GM12875 (cell line): ENCODE measurements at regions not wholly inside any gene's neighbourhood (a gene's known extent, or its start where the extent isn't known, plus 50 kb on each side); places are given as distances from the start of the nearest gene placed in this dataset.

Source experiments
- H3K4me3 ChIP-seq: one replicate; pipeline ENCODE4 v1.5.1; 2011; ENCODE audit warnings: low read depth, low read length, control low read depth
- CTCF ChIP-seq: IDR thresholded peaks from 2 replicates; pipeline ENCODE4 v1.5.1; 2011; ENCODE audit warnings: low read depth, mild to moderate bottlenecking, control low read depth, inconsistent platforms, low read length, moderate library complexity, borderline replicate concordance; ENCODE audit not compliant: insufficient read depth

GRCh38 chr20:51898788-51899187, 96.5 kb upstream of the SALL4 start:
- H3K4me3 ChIP-seq: no peak overlapping the region
- TF ChIP-seq CTCF: no peak

DNA sequence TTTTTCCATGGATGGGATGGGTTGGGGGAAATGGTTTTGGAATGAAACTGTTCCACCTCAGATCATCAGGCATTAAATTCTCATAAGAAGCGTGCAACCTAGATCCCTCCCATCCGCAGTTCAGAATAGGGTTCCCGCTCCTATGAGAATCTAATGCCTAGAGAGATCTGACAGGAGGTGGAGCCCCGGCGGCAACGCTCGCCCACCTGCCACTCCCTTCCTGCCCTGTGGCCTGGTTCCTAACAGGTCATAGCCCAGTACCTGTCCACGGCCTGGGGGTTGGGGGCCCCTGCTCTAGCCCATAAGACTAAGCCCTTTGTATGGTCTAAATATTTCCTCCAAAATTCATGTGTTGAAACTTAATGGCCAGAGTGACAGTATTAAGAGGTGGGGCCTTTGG, 92.3 kb upstream of the SALL4 start:
- no peak for TF ChIP-seq CTCF
- no peak overlapping the region for H3K4me3 ChIP-seq

DNA sequence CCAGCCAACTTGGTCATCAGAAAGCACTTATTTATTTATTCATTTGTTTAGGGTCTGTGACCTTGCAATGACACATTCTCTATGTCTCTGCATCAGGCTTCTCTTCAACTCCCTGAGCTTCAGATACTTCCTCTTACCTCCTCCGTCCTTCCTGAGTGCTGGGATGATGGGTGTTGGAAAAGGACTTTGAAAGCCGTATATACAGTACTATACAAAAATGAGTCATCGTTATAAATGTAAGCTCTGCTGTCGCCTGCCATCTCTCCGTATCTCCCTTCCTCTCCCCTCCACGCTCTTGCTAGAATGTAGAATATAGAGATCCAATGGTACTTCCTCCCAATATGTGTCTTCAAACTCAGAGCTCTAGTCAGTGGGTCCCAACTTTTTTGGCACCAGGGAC, 91.9 kb upstream of the SALL4 start:
- no peak overlapping the region for H3K4me3 ChIP-seq
- TF ChIP-seq CTCF: no peak

DNA sequence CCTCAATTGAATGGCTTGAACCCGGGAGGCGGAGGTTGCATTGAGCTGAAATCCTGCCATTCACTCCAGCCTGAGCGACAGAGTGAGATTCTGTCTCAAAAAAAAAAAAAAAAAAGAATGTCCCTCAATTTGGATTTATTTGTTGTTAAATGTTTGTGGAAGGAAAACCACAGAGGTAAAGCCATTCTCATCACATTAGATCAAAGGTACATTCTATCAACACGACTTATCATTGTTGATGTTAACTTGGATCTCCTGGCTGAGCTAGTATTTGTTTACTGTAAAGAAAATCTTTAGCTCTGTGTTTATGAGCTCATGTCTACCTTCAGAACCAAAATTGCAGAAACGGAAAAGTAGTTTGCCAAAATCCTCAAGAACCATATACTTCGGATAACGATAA, 91.4 kb upstream of the SALL4 start:
- H3K4me3 ChIP-seq: no peak overlapping the region
- no peak for TF ChIP-seq CTCF

GRCh38 chr20:51890003-51890402, 87.7 kb upstream of the SALL4 start:
- no peak for TF ChIP-seq CTCF
- no peak overlapping the region for H3K4me3 ChIP-seq

GRCh38 chr20:51889466-51889865, 87.1 kb upstream of the SALL4 start:
- TF ChIP-seq CTCF: no peak
- no peak overlapping the region for H3K4me3 ChIP-seq

DNA sequence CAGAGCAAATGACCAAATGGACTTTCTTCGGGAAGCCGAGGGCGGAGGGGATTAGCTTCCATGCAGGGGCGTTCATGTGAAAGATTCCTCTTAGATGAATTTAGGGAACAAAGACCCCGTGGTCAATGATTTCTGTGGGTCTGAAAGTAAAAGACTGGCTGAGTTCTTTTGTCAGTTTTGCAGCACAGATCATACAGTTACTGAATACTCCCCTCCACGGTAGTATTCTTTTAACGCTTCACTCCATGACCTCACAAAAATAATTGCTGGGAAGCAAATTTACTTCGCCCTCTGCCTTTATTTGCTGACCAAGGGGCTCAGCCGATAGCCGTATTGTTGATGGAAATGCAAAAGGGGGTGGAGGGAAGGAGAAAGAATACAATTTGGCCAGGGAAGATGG, 86.0 kb upstream of the SALL4 start:
- TF ChIP-seq CTCF: no peak
- no peak overlapping the region for H3K4me3 ChIP-seq
